ENCODE measurements at regions not wholly inside any gene's neighbourhood (a gene's known extent, or its start where the extent isn't known, plus 50 kb on each side); places are given as distances from the start of the nearest gene placed in this dataset.
"Not testable (repeated sequence)": the region's sequence is repeated elsewhere in the genome, so short reads cannot be mapped to it uniquely, and the experiment has no call there.

DNA sequence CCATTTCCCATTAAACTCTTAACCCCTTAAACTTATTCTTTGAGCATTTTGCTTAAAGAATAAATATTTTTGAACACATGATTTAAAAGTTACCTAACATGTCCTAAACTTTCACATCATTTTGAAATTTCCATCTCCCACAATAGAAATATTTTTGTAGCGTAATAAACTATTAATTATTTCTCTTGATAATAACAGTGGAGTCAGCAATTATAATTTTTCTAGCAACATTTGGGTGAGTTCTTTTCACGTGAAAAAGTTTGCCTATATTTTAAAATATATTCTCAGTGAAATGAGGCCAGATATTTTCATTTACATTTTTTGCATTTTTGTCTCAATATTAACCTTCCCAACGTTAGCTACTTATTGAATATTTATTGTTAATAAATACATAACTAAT, 320.4 kb upstream of the CRIM1 start:
- no peak for DNase-seq

DNA sequence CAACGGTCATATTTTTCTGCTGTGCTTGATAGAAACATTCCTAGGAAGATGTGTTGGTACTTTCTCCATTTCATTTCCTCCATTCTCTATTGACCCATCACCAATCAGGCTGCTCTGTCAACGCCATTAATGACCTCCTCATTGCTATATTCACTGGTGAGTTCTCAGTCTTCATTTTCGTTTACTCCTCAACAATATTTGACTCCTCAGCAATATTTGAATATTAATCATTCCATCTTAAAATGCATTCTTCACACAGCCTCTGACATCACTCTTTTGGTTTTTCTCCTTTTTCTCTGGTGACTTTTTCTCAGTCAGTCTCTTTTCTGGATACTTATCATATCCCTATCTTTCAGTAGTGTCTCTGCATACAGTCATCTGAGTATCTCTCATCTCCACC, 323.5 kb upstream of the CRIM1 start:
- no peak for DNase-seq

GRCh38 chr2:36031471-36031870, 324.1 kb upstream of the CRIM1 start:
- no peak for DNase-seq

- no peak for DNase-seq
Measured at GRCh38 chr2:36027616-36028015, 328.0 kb upstream of the CRIM1 start.

DNA sequence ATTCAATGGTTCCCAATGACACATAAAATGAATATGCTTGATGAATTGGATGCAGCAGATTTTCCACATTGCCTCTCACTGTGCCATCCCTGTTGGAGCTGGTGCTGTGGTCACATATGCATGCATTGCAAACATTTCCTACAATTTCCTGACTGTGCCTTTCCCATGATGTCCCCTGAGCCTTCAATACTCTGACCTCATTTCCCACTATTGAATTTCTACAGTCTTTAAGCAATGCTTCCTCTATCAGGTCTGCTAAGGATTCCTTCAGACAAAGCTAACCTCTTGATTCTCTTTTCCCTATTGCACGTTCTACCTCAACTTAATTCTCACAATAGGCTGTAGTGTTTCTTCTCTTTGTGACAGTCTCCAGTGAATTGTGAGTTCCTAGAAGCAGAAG, 342.5 kb upstream of the CRIM1 start:
- no peak for DNase-seq

- DNase-seq = no peak
Measured at GRCh38 chr2:36006444-36006843, 349.1 kb upstream of the CRIM1 start.

DNA sequence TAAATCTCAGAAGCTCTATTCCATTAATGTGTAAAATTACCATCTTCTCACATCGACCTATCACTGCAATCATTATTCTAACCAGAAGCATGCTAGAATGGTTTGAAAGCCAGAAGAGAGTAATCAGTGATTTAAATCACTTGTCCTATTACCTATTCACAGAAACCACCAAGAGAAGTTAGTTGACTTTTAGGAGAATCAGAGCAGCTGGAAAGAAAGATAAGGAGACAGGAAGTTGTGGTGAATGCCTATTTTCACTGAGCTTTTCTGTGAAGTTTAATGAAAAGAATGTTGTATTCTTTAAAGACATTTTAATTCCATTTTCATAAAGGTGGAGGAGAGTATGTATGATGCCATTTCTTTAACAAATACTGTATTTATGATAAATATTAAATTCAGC, 352.6 kb upstream of the CRIM1 start:
- DNase-seq = no peak

DNA sequence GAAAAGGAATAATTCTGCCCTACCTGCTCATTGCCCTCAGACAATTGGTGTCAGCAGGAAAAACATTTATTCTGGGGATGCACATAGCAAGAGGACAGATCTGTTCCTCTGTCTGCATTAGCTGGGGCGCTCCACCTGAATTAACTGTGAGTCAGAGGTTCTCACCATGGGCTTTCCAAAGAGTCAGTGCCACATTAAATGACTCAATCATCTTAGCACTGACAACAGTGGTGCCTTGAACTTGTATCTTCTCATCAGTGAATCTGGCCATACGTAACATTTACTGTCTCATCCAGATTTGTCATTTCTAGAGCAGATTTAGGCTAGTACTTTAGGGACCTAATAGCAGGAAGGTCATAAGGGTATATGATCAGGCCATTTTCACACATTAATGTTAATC, 358.1 kb upstream of the CRIM1 start:
- DNase-seq = no peak

- no peak for DNase-seq
Measured at GRCh38 chr2:35989503-35989902, 366.1 kb upstream of the CRIM1 start.

GRCh38 chr2:35989040-35989439, 366.5 kb upstream of the CRIM1 start:
- DNase-seq = no peak

GRCh38 chr2:35986871-35987270, 368.7 kb upstream of the CRIM1 start:
- DNase-seq = no peak

DNA sequence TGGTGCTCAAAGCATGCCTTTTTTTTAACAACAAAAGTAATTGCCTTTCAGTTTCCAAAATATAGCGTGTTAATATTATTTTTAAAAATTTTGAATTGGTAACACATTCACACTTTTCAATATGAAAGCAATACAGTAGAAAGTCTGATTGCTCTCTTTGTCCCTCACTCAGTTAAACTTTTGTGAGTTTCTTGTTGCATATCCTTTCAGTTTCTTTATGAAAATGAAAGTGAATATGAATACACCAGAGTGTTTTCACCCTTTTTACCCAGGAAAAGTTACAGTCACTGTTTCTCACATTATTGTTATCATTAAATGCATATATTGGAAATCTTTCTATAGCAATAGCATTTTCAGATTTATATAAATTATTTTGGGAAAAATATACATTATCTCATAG, 377.4 kb upstream of the CRIM1 start:
- DNase-seq = no peak

GRCh38 chr2:35976611-35977010, 379.0 kb upstream of the CRIM1 start:
- no peak for DNase-seq

- no peak for DNase-seq
Measured at GRCh38 chr2:35973737-35974132, 381.8 kb upstream of the CRIM1 start.

DNA sequence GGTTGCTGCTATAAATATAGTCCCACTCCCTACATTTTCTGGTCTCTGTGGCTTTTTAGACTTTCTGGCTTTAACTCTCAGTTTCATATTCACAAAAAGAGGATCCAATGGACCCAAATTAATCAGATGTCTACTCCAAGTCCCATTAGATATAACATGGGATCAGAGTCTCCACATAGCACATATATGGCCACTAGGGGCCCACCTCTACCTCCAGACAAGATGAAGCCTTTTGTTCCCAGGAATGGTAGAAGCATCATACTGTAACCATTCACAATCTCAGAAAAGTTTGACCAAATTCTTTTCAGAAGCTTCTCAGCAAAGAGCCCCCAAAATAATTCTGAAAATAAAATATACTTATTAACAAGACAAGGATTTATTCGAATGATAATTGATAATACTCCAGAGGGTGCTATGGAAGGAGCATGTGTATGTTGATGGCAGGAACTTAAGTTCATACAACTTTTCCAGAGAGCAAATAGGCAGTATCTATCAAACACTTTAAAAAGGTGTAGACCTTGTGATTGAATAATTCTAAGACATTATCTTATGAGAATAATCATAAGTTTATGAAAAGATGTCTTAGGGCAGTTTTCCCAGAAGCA, 382.3 kb upstream of the CRIM1 start:
- no peak for DNase-seq

GRCh38 chr2:35963824-35964223, 391.8 kb upstream of the CRIM1 start:
- DNase-seq = no peak

DNA sequence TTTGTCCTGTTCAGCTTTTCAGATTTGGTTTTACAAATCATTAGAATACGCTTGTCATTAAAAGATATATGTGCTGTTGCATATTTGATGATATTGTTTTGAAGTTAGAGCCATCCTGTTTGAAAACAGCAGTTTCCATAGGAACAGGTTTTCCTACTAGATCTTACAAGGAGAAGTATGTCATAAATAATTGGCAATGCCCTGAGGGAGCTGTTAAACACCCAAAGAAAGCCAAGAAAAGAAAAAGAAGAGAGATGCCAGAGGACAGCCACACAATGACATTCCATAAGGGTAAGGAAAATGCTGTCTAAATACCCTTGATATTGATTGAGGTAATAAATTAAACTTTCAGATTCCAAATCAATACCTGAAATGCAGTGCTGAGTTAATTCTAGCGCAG, 392.2 kb upstream of the CRIM1 start:
- DNase-seq = no peak

DNA sequence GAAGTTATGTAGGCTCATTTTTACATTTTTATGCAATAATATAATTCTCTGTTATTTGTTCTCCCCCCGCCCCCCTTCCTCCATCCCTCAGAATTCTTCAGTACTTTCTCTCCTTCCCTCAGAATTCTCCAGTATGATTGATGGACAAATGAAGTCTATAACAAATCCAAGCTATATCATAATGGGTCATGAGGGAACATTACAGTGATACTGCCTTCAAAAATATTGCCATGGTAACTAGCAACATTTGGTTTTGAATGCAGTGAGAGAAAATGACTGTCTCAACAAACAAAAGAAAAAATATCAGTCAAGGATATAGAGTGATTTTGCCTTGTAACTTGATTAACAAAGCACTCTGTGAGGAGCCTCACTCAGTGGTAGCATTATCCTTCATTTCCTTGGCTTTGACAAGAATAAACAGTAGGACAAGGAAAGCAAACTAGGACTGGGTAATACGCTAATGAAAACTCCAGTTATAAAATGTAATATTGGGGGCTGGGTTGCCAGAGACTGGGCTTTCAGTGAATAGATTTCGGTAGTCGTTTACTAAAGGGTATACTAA, 392.9 kb upstream of the CRIM1 start:
- no peak for DNase-seq

GRCh38 chr2:35960596-35960995, 395.0 kb upstream of the CRIM1 start:
- DNase-seq = no peak

GRCh38 chr2:35957053-35957452, 398.5 kb upstream of the CRIM1 start:
- not testable (repeated sequence) for DNase-seq

DNA sequence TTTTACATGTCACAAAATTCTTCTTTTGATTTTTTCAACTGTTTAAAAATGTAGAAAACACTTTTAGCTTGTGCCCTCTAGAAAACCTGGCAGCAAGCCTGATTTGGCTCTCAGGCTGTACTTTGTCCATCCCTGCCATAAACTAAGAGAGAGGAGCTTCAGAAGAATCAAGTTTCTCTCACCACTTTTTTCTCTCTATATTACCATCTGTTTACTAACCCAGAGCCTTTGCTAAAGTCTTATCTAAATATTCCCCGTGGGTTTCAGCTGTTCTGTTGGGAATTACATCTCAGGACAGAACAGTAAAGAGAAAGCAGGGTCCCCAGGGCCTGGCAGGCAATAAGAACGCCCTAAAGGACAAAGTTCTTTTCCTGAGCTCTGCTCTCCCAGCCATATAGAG, 409.1 kb upstream of the CRIM1 start:
- no peak for DNase-seq

GRCh38 chr2:35938838-35939237, 416.7 kb upstream of the CRIM1 start:
- no peak for DNase-seq

GRCh38 chr2:35933031-35933430, 422.5 kb upstream of the CRIM1 start:
- no peak for DNase-seq

GRCh38 chr2:35932276-35932963, 423.2 kb upstream of the CRIM1 start:
- DNase-seq = no peak

DNA sequence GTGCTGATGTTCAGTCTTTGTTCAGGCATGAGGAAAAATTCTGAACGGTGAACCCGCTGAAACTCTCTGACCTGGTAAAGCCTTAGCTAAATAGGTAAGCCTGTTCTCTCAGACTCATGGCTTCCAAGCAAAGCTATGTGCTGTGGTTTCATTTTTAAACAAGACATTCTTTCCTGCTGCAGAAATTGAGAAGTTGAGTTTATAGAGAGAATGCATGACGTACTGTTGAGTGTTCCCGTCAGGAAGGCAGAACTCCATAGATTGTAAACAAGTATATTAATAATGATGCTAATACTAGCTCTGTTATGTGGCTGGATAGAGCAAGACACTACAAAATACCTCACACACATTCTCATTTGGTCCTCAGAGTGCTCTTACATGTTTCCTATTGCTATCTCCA, 424.0 kb upstream of the CRIM1 start:
- no peak for DNase-seq

All from NCI-H345 (cell line).